Heart left ventricle (tissue), 16 donors: ENCODE measurements at regions not wholly inside any gene's neighbourhood (a gene's known extent, or its start where the extent isn't known, plus 50 kb on each side); places are given as distances from the start of the nearest gene placed in this dataset.

ENCODE experiments used
- ATAC-seq, 4 donors: fragments of 200-7000 bp; cut with Tn5 transposase; one replicate each; pipeline ENCODE4 v1.9.1; 2020 to 2022; ENCODE audit warnings: moderate library complexity in 4 of 4, mild to moderate bottlenecking in 3 of 4, moderate number of reproducible peaks in 1 of 4
- DNase-seq, 5 donors: peaks; one replicate each; pipeline ENCODE4 v3.0.0-alpha.2; 2020
- H3K27ac ChIP-seq, 12 donors: fragments of 200-600 bp; sonication (generic) in 4 of 12; one replicate each; pipeline versions ENCODE4 v1.5.0 to v1.8.0; 2016 to 2022; ENCODE audit warnings: mild to moderate bottlenecking in 2 of 12
- H3K27me3 ChIP-seq, 9 donors: fragments of 200-600 bp; sonication (generic) in 2 of 9; one replicate each; pipeline versions ENCODE4 v1.5.1 to v1.8.0; 2016 to 2022; ENCODE audit warnings: mild to moderate bottlenecking in 3 of 9
- H3K36me3 ChIP-seq, 9 donors: fragments of 200-600 bp; sonication (generic) in 2 of 9; one replicate each; pipeline versions ENCODE4 v1.5.0 to v1.8.0; 2018 to 2022; ENCODE audit warnings: mild to moderate bottlenecking in 2 of 9
- H3K4me1 ChIP-seq, 12 donors: fragments of 200-600 bp; sonication (generic) in 4 of 12; one replicate each; pipeline versions ENCODE4 v1.5.0 to v1.8.0; 2016 to 2022; ENCODE audit warnings: mild to moderate bottlenecking in 3 of 12
- H3K4me3 ChIP-seq, 12 donors: fragments of 200-600 bp; sonication (generic) in 4 of 12; one replicate each; pipeline versions ENCODE4 v1.5.0 to v1.8.0; 2017 to 2022; ENCODE audit warnings: mild to moderate bottlenecking in 9 of 12, moderate library complexity in 4 of 12
- H3K9me3 ChIP-seq, 12 donors: fragments of 200-600 bp; sonication (generic) in 4 of 12; one replicate each; pipeline versions ENCODE4 v1.5.0 to v1.8.0; 2016 to 2022; ENCODE audit warnings: mild to moderate bottlenecking in 1 of 12
- POLR2A ChIP-seq, 2 donors: fragments of 450-650 bp; IDR thresholded peaks; one replicate each; pipeline ENCODE4 v1.6.1; 2017; ENCODE audit warnings: antibody characterized with exemption in 2 of 2, mild to moderate bottlenecking in 2 of 2, moderate library complexity in 2 of 2
- WGBS, 4 donors: extraction: QIAGEN DNeasy Blood & Tissue Kit in 2 of 4; methylation state at CpG; one replicate each; pipeline versions ENCODE4 v1.1.5 to v1.1.7; 2013 to 2018; 5-methylcytosine and 5-hydroxymethylcytosine counted together
- intact Hi-C, 10 donors: fragments of 100-400 bp; cut with DNase I; formaldehyde crosslinking; loops; one replicate each; pipeline versions ENCODE4 v1.11.1 to v1.14.2; 2022
- TF ChIP-seq, protein P1 (sequence below), 12 donors: fragments of 200-600 bp; sonication (generic) in 4 of 12; IDR thresholded peaks; one replicate each; pipeline versions ENCODE4 v1.5.0 to v1.8.0; 2018 to 2022; ENCODE audit warnings: antibody characterized with exemption in 12 of 12, mild to moderate bottlenecking in 5 of 12
- donor health status: ischemic (EF 13 %, LVEDD 7.1; RV severe dilation, severe dysfunction).
- donor health status: healthy with polysubstance abuse.
- donor health status: DM: no; HTN: yes; CAD: no.
- donor health status: DM: no; HTN: no; CAD: no.
- donor health status: ischemic (EF 25% LVEDD 6.9; RV normal size, moderate dysfunction).
- donor health status: ischemic (EF 25% LVEDD 5.7; RV mildly dilated, moderate dysfunction).
- donor health status: healthy.
- donor health status: DM: yes; HTN: yes; CAD: no.
- donor health status: ischemic (EF 35%, LVEDD 5.7; RV mildly dilated, moderate dysfunction).
- donor health status: nonischemic (EF 11% LVEDD 7.7; RV severe dilation, severe dysfunction).
- donor health status: DM: yes; HTN: yes; CAD: no.
- donor health status: PGD.
- donor health status: ischemic (EF 29% LVEDD 5.4; RV normal size, mild dysfunction).
- donor health status: nonischemic (EF 23%, LVEDD 6.1; RV moderate dilation, normal function).

DNA sequence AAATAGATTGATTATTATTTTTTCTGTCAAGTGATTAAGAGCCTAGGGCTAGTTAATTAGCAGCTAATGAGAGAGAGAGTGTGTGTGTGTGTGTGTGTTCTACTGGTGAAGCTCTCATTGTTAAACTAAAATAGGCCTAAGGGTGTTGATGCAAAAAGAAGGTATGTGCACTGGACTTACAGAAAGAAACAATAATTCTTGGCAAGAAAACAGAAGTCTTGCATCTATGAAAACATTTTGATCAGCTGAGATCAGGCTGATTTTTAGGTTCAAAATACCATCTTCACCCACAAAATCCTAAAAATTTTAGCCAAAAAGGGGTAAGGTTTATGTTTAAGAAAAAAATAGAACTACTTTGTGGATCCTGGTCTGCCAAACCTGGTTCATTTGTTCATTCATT lies 106.5 kb downstream of the POSTN start:
- Histone ChIP-seq H3K9me3 (no peaks in the 10 kb centered on the region), H3K27me3 (no peaks in the 10 kb centered on the region), H3K27ac (no peak overlapping the region), H3K36me3 (no peaks in the 10 kb centered on the region), H3K4me3 (no peak overlapping the region), H3K4me1 (peaks cover 0 to 40% (median 5%) of the 10 kb centered on the region in 12 donors)
- no peak for TF ChIP-seq POLR2A (IDR thresholded peaks at IDR 0.05)
- TF ChIP-seq, protein P1, sequence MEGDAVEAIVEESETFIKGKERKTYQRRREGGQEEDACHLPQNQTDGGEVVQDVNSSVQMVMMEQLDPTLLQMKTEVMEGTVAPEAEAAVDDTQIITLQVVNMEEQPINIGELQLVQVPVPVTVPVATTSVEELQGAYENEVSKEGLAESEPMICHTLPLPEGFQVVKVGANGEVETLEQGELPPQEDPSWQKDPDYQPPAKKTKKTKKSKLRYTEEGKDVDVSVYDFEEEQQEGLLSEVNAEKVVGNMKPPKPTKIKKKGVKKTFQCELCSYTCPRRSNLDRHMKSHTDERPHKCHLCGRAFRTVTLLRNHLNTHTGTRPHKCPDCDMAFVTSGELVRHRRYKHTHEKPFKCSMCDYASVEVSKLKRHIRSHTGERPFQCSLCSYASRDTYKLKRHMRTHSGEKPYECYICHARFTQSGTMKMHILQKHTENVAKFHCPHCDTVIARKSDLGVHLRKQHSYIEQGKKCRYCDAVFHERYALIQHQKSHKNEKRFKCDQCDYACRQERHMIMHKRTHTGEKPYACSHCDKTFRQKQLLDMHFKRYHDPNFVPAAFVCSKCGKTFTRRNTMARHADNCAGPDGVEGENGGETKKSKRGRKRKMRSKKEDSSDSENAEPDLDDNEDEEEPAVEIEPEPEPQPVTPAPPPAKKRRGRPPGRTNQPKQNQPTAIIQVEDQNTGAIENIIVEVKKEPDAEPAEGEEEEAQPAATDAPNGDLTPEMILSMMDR (IDR thresholded peaks at IDR 0.05), result no peak
- DNase-seq (no peak), ATAC-seq (no peak)
- intact Hi-C loops, result no loop called here

DNA sequence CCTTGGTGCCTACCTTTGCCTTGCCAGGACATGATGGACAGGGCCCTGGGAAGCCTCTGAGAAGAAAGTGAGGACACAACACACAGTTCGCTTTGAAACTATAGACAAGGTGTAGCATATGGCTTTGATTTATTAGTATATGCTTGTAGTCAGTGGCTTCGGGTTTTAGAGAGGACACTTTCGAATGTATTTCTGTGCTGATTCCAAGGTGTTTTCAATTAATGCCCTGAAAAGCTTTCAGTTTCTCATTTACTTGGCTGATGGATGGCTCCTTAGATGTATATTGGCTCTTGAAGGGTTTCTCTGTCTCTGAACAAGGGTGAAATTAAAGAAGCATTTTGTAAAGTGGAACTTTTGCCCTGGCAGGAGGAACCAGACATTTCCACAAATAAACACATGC lies 106.9 kb downstream of the POSTN start:
- no peak for DNase-seq
- no peak for ATAC-seq
- intact Hi-C loops, result no loop called here
- no peak overlapping the region for H3K27ac ChIP-seq
- no peaks in the 10 kb centered on the region for H3K27me3 ChIP-seq
- H3K4me3 ChIP-seq, result no peak overlapping the region
- 90 to 96% (median 94%) methylated on average over 3 of the region's 3 CpGs for WGBS, 4 donors
- H3K4me1 ChIP-seq, result peaks cover 0 to 40% (median 5%) of the 10 kb centered on the region in 12 donors
- H3K36me3 ChIP-seq, result no peaks in the 10 kb centered on the region
- no peaks in the 10 kb centered on the region for H3K9me3 ChIP-seq
- TF ChIP-seq POLR2A (IDR thresholded peaks at IDR 0.05), result no peak
- TF ChIP-seq, protein P1 (IDR thresholded peaks at IDR 0.05), result no peak

DNA sequence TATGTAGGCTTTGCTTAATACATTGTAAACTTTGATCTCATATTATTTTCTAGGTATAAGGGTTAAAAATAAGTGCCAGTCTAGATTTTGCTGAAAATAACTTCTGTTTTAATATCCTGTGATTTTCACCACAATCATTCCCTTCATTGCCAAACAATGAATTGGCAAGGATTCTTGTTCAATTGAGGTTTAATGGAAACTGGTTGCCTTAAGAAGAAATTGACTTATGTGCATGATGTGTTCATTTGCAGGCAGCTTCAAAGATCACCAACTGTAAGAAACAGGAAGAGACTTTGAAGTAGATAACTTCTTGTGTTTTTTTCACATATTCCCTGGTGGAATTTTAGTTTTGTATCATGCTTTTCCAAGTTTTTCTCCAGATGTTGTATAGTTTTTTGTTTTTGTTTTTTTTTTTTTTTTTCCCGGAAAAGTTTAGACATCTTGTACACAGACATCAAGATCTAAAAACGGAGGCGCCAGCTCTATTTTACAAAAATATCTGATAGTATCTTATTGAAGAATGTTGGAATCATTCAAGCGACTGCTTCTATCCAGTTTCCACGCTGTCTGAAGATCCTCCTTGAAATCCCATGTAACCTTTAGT lies 108.3 kb downstream of the POSTN start:
- TF ChIP-seq, protein P1 (IDR thresholded peaks at IDR 0.05), result no peak
- TF ChIP-seq POLR2A (IDR thresholded peaks at IDR 0.05), result no peak
- Histone ChIP-seq H3K9me3 (no peaks in the 10 kb centered on the region), H3K36me3 (no peaks in the 10 kb centered on the region), H3K4me3 (no peak overlapping the region), H3K27me3 (no peaks in the 10 kb centered on the region), H3K27ac (peak overlapping the region in 3 of 12 donors; percentile 17 to 32 (median 25)), H3K4me1 (peaks cover 0 to 46% (median 4%) of the 10 kb centered on the region in 12 donors)
- DNase-seq (no peak), ATAC-seq (no peak)
- 48 to 83% (median 70%) methylated on average over 5 of the region's 5 CpGs for WGBS, 4 donors
- intact Hi-C loops, result no loop called here

DNA sequence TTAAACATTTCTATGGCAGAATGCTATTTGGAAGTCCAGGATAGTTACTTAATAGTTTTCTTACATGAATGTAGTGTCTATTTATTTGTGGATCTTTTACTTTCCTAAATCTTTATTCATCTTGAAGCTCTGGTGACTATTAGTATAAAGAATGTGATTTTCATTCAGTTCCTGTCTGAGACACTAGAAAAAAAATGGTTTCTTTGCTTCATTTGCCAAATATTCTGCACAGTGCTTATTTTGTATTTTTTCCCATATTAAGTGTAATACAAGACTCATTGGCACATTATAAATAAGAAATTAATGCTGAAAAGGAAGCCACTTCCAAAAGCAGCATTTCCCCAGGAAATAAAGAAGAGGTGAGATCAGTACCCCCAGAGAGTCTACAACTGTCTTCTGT lies 109.8 kb downstream of the POSTN start:
- DNase-seq, result no peak
- no peaks in the 10 kb centered on the region for H3K36me3 ChIP-seq
- H3K4me3 ChIP-seq, result no peak overlapping the region
- intact Hi-C loops, result no loop called here
- H3K9me3 ChIP-seq, result no peaks in the 10 kb centered on the region
- H3K27ac ChIP-seq, result peak overlapping the region in 4 of 12 donors; percentile 13 to 35 (median 29)
- H3K27me3 ChIP-seq, result no peaks in the 10 kb centered on the region
- no peak for TF ChIP-seq POLR2A (IDR thresholded peaks at IDR 0.05)
- TF ChIP-seq, protein P1 (IDR thresholded peaks at IDR 0.05), result no peak
- peaks cover 0 to 46% (median 1%) of the 10 kb centered on the region in 12 donors for H3K4me1 ChIP-seq
- peak in 1 of 4 donors; percentile 54 for ATAC-seq
